ENCODE measurements at regions not wholly inside any gene's neighbourhood (a gene's known extent, or its start where the extent isn't known, plus 50 kb on each side); places are given as distances from the start of the nearest gene placed in this dataset.
"Not testable (repeated sequence)": the region's sequence is repeated elsewhere in the genome, so short reads cannot be mapped to it uniquely, and the experiment has no call there.

DNA sequence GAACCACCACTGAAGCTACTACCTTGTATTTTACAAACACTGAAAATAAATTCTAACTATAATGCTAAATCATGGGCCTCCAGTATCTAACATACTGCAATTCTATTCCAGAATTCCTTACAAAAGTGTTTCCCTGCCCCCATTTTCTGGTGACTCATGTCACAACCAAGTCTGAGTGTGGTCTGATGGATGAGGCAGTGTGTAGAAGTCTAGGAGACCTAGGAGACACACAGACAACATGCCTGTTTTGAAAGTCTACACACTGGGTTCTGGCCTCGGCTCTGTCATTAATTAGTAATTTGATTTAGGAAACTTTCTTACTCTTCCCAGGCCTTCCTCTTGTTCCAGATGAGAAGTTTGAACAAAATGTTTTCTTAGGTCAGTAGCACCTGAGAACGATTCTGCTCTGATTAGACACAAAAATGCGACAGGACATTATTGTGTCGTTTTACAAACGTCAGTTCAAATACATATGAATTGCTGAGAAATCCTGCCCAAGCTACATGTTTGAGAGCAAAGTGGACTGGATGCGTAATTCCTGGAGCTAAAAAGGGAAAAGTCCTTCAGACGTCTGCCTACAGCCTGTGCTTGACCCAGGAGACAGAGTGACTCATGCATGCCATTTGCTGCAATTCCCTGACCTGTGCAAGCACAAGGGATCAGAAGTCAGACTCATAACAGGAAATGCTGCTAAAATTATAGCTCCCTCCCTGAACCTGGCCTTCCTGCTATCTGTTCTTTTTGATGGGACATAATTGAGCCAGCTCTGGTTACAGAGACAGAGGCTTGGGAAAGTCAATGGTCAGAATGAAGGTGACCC, 494.4 kb downstream of the SOX11 start:
- no TSS peak for BruUV-seq (replicated peaks)
- Mint-ChIP-seq H3K27me3 (ENCODE audit: insufficient read depth, unreplicated experiment) (no peaks in the 10 kb centered on the region), H3K4me3 (ENCODE audit: unreplicated experiment) (peak overlapping the region; percentile 10), H3K27ac (ENCODE audit: low read depth, unreplicated experiment) (peak overlapping the region; percentile 20), H3K4me1 (ENCODE audit: insufficient read depth, unreplicated experiment) (peaks cover 28% of the 10 kb centered on the region), H3K9me3 (ENCODE audit: unreplicated experiment) (no peaks in the 10 kb centered on the region), H3K36me3 (ENCODE audit: insufficient read depth, unreplicated experiment) (no peaks in the 10 kb centered on the region)
- TF ChIP-seq, protein P1, sequence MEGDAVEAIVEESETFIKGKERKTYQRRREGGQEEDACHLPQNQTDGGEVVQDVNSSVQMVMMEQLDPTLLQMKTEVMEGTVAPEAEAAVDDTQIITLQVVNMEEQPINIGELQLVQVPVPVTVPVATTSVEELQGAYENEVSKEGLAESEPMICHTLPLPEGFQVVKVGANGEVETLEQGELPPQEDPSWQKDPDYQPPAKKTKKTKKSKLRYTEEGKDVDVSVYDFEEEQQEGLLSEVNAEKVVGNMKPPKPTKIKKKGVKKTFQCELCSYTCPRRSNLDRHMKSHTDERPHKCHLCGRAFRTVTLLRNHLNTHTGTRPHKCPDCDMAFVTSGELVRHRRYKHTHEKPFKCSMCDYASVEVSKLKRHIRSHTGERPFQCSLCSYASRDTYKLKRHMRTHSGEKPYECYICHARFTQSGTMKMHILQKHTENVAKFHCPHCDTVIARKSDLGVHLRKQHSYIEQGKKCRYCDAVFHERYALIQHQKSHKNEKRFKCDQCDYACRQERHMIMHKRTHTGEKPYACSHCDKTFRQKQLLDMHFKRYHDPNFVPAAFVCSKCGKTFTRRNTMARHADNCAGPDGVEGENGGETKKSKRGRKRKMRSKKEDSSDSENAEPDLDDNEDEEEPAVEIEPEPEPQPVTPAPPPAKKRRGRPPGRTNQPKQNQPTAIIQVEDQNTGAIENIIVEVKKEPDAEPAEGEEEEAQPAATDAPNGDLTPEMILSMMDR (IDR thresholded peaks at IDR 0.05; ENCODE audit: unreplicated experiment) = no peak
- peak; percentile 92 for DNase-seq (ENCODE audit: unreplicated experiment)
- ChIA-PET CTCF (no interaction called here), POLR2A (interaction anchor here (1.8 kb wide), 1 partner anchor 15 kb away, joined by 12 read pairs; no protein-coding TSS in a partner anchor)
- intact Hi-C loops (cut with micrococcal nuclease) = no loop called here

DNA sequence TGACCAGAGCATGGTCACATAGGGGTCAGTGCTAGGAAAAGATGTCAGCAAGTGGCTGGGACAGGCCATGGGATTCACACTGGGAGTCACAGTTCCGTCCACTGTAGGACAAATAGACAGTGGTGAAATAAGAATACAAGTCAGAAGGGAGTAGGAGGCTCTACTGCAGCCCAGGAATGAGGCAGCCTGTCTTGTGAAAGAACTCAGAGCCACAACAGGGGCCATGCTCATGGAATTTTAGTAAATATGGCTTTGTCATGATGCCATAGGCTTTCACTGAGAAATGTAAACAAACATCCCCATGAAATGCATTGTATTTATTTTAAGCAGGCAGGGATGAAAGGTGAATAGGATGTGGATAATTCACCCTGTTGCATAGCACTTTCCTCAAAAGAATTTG, 504.3 kb downstream of the SOX11 start:
- ChIA-PET POLR2A (no interaction called here), CTCF (no interaction called here)
- Mint-ChIP-seq H3K27ac (ENCODE audit: low read depth, unreplicated experiment) (no peak overlapping the region), H3K4me3 (ENCODE audit: unreplicated experiment) (no peak overlapping the region), H3K27me3 (ENCODE audit: insufficient read depth, unreplicated experiment) (no peaks in the 10 kb centered on the region), H3K36me3 (ENCODE audit: insufficient read depth, unreplicated experiment) (no peaks in the 10 kb centered on the region), H3K4me1 (ENCODE audit: insufficient read depth, unreplicated experiment) (no peaks in the 10 kb centered on the region), H3K9me3 (ENCODE audit: unreplicated experiment) (peaks cover 8% of the 10 kb centered on the region)
- intact Hi-C loops (cut with micrococcal nuclease) = no loop called here
- no peak for DNase-seq (ENCODE audit: unreplicated experiment)
- TF ChIP-seq, protein P1 (IDR thresholded peaks at IDR 0.05; ENCODE audit: unreplicated experiment) = no peak
- no TSS peak for BruUV-seq (replicated peaks)

DNA sequence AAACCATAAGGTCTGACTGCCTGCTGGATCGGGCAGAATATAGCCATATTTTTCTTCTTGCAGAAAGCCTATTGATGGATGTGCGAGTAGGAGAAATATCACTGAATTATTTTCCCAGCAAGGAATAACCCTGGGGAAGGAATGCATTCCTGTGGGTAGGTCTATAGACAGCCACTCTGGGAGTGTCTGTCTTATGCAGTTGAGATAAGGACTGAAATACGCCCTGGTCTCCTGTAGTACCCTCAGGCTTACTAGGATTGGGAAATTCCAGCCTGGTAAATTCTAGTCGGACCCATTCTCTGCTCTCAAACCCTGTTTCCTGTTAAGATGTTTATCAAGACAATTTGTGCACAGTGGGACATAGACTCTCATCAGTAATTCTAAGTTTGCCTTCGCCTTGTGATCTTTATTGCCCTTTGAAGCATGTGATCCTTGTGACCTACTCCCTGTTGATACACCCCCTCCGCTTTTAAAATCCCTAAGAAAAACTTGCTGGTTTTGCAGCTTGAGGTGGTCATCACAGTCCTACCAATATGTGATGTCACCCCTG, 506.3 kb downstream of the SOX11 start:
- BruUV-seq (replicated peaks); H3K4me3 Mint-ChIP-seq (ENCODE audit: unreplicated experiment); H3K36me3 Mint-ChIP-seq (ENCODE audit: insufficient read depth, unreplicated experiment); H3K27me3 Mint-ChIP-seq (ENCODE audit: insufficient read depth, unreplicated experiment); DNase-seq (ENCODE audit: unreplicated experiment); H3K9me3 Mint-ChIP-seq (ENCODE audit: unreplicated experiment); POLR2A ChIA-PET; H3K27ac Mint-ChIP-seq (ENCODE audit: low read depth, unreplicated experiment); intact Hi-C loops (cut with micrococcal nuclease): not testable (repeated sequence)
- CTCF ChIA-PET = interaction anchor here (0.5 kb wide), 1 partner anchor 17 kb away, joined by 3 read pairs; no protein-coding TSS in a partner anchor
- peaks cover 16% of the 10 kb centered on the region for H3K4me1 Mint-ChIP-seq (ENCODE audit: insufficient read depth, unreplicated experiment)

DNA sequence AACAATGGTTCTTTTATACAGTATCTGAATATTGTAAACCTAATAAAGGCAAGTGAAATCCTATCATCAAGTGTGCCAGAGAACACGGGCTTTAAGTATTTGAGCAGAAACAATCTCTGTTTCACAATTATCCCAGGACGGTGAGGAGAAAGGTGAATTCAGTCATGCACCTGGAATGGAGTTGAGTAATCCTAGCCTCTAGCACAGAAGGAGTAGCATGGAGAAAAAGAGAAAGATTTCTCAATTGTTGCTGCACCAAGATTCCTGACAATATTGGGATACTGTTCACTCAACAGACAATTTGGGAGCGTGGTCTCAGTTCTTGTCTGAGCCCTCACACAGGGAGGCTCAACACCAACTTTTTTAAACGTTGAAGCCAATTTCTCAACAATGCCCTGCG, 510.6 kb downstream of the SOX11 start:
- POLR2A ChIA-PET = interaction anchor here (0.6 to 3.3 kb wide), 2 partner anchors 16 to 180 kb away, joined by 3 to 12 read pairs; no protein-coding TSS in a partner anchor
- CTCF ChIA-PET = interaction anchor here (0.8 kb wide), 1 partner anchor 1014 kb away, joined by 5 read pairs; no protein-coding TSS in a partner anchor
- no peaks in the 10 kb centered on the region for H3K36me3 Mint-ChIP-seq (ENCODE audit: insufficient read depth, unreplicated experiment)
- peak overlapping the region; percentile 8 for H3K4me3 Mint-ChIP-seq (ENCODE audit: unreplicated experiment)
- no peaks in the 10 kb centered on the region for H3K27me3 Mint-ChIP-seq (ENCODE audit: insufficient read depth, unreplicated experiment)
- peaks cover 8% of the 10 kb centered on the region for H3K9me3 Mint-ChIP-seq (ENCODE audit: unreplicated experiment)
- H3K27ac Mint-ChIP-seq (ENCODE audit: low read depth, unreplicated experiment) = peak overlapping the region; percentile 57
- TF ChIP-seq, protein P1 (IDR thresholded peaks at IDR 0.05; ENCODE audit: unreplicated experiment) = no peak
- H3K4me1 Mint-ChIP-seq (ENCODE audit: insufficient read depth, unreplicated experiment) = peaks cover 20% of the 10 kb centered on the region
- BruUV-seq (replicated peaks) = no TSS peak
- intact Hi-C loops (cut with micrococcal nuclease) = no loop called here
- peak; percentile 88 for DNase-seq (ENCODE audit: unreplicated experiment)

All from MCF 10A (cell line).